Activated CD8-positive, alpha-beta T cell treated with anti-CD3 and anti-CD28 coated beads, Interleukin-2, amount 10 ng/mL, durations not matched to agents 7 days and 5 days (primary cell): ENCODE measurements at regions not wholly inside any gene's neighbourhood (a gene's known extent, or its start where the extent isn't known, plus 50 kb on each side); places are given as distances from the start of the nearest gene placed in this dataset.

Source experiments
- ATAC-seq: fragments of 150-1000 bp; cut with Tn5 transposase; one replicate; pipeline ENCODE4 v1.10.0; 2021; ENCODE audit warnings: moderate library complexity
- CTCF ChIA-PET: fragments of 350-600 bp; sonication (Branson Sonifier 250); formaldehyde crosslinking; loops from one replicate; lab custom pipeline; 2021; ENCODE audit warnings: antibody characterized with exemption; lab: Charles Lee
- POLR2A ChIA-PET: fragments of 350-600 bp; sonication (Branson Sonifier 250); formaldehyde crosslinking; loops from one replicate; lab custom pipeline; 2021; ENCODE audit warnings: antibody characterized with exemption; lab: Charles Lee
- DNase-seq: peaks from one replicate; pipeline ENCODE4 v3.0.0-alpha.2; 2020
- H3K27ac Mint-ChIP-seq: one replicate; pipeline ENCODE4 v1.8.0; 2021; ENCODE audit warnings: mild to moderate bottlenecking, mixed read lengths
- H3K27me3 Mint-ChIP-seq: one replicate; pipeline ENCODE4 v1.8.0; 2021; ENCODE audit warnings: low read depth, mixed read lengths
- H3K36me3 Mint-ChIP-seq: one replicate; pipeline ENCODE4 v1.8.0; 2021; ENCODE audit warnings: low read depth, mixed read lengths
- H3K4me1 Mint-ChIP-seq: one replicate; pipeline ENCODE4 v1.8.0; 2021; ENCODE audit warnings: low read depth, mixed read lengths
- H3K4me3 Mint-ChIP-seq: one replicate; pipeline ENCODE4 v1.8.0; 2021; ENCODE audit warnings: mild to moderate bottlenecking, mixed read lengths
- H3K9me3 Mint-ChIP-seq: one replicate; pipeline ENCODE4 v1.8.0; 2022; ENCODE audit warnings: mixed read lengths; ENCODE audit not compliant: insufficient read depth

DNA sequence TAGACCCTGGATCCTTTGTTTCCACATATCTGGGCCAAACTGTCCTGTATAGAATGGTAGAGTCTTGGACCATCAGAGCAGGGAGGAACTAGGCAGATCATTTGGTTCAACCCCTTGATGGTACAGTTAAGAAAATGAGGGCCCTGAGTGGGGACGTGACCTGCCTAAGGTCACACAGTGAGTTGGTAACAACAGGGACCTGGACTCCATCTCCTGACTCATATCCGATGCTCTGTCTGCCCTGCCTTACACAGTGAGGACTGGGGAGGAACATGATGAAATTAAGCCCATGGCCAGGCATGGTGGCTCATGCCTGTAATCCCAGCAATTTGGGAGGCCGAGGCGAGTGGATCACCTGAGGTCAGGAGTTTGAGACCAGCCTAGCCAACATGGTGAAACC, 440.2 kb downstream of the PTPRU start:
- no peaks in the 10 kb centered on the region for H3K4me1 Mint-ChIP-seq
- DNase-seq (no peak), ATAC-seq (no peak)
- ChIA-PET POLR2A (no interaction called here), CTCF (no interaction called here)
- H3K4me3 Mint-ChIP-seq: no peak overlapping the region
- no peaks in the 10 kb centered on the region for H3K36me3 Mint-ChIP-seq
- no peaks in the 10 kb centered on the region for H3K9me3 Mint-ChIP-seq
- H3K27me3 Mint-ChIP-seq: no peaks in the 10 kb centered on the region
- no peak overlapping the region for H3K27ac Mint-ChIP-seq

DNA sequence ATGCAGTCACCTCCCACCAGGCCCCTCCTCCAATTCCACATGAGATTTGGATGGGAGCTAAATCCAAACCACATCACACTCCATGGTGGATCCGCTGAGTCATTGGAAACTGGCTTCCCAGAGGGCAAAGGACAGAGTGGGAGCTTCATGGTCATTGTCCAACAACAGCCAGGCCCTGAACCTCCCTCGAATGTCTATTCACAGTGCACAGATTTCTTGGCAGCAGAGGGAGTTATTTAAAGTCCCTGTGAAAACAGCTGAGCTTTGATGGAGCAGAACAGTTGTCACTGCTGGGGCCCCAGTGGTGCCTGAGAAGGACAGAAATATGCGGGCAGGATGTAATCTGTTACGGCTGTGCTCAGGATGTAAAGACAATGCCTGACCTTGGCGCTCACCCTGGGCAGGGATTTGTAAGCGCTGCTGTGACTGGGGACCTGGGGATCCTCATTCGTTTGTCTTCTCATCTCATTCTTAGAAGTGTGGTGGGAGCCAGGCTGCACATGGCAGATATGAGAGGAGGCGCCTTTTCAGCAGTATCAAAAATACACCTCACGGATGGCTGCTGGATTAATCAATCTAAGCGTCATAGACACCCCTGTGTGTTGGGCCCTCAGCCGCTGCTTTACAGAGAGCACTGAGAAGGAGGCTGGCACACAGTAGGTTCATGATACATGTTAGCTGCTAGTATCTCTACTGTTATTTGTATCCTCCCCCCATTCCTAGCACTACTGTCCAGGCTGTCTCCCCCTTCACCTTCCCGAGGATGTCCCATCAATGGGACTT, 439.4 kb downstream of the PTPRU start:
- no peak overlapping the region for H3K27ac Mint-ChIP-seq
- no peak for DNase-seq

DNA sequence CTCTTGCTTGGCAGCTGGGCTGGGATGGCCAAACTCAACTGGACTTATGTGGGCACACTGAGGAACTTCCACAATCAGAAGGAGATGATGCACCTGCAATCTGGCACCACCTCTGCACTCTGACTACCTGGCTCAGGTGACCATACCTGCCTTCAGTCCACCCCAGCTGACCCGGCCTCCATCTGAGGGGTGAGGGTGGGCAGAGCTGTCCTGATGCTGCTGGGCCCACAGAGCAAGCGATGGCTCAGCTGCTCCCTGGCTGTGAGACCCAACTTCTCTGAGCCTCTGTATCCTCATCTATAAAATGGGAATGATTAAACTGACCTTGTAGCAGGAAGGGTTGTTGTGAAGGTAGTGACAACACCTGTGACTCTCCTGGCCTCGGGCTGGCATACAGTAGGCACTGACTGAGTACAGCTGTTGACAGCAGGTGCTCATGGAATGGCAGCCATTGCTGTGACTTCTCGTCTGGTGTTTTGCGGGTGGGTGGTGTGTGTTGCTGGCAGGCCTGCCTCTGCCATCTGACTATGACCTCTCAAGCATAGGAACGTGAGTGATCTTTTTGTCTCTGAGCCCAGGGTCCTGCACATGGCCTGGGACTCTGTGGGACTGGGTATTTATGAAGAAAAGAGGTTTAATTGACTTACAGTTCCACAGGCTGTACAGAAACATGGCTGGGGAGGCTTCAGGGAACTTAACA, 438.5 kb downstream of the PTPRU start:
- ATAC-seq (no peak), DNase-seq (no peak)
- Mint-ChIP-seq H3K9me3 (no peaks in the 10 kb centered on the region), H3K27me3 (no peaks in the 10 kb centered on the region), H3K4me3 (no peak overlapping the region), H3K27ac (no peak overlapping the region), H3K36me3 (no peaks in the 10 kb centered on the region), H3K4me1 (no peaks in the 10 kb centered on the region)
- CTCF ChIA-PET: no interaction called here
- POLR2A ChIA-PET: no interaction called here

More for the DNA sequence above, 439.4 kb downstream of the PTPRU start:
- no peak for ATAC-seq
- no peaks in the 10 kb centered on the region for H3K36me3 Mint-ChIP-seq
- no peaks in the 10 kb centered on the region for H3K27me3 Mint-ChIP-seq
- ChIA-PET POLR2A (no interaction called here), CTCF (no interaction called here)
- no peak overlapping the region for H3K4me3 Mint-ChIP-seq
- H3K4me1 Mint-ChIP-seq: no peaks in the 10 kb centered on the region
- H3K9me3 Mint-ChIP-seq: no peaks in the 10 kb centered on the region

DNA sequence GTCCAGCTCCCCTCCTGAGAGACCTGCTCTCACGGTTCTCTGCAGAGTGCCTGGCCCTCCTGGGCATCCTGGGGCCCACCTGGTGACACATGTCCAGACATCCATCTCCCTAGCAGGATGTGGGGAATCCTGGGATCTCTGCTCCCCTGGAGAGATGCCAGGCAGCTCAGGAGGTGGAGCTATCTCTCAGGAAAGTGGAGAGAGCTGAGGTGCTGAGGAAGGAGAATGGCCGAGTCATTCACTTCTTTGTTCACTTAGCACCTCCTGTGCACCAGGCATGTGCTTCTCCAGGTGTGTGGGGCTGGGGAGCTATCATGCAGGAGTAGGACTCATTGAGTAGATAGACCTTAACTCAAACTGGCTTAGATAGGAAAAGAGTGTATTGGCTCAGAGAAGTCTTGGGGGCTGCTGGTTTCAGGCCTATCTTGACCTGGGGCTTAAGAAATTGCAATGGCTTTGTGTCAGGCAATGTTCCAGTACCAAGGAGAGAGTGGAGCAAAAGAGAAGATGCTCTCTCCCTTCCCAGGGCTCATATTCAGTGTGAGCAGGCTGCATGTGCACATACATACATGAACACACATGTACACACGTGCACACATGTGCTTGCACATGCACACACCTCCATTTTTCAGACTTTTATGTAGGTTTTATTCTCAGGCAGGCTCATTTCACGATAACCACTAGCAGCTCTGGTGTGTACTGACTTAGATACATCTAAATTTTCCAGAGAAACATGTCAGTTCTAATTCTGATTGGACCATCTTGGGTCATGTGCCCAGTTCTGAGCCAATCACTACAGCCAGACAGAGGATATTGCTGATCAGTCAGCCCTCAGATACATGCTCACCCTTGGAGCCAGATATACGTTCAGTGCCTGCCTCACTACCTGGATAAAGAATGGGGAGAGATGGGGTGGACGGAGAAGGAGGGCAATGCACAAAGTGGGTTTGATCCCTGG, 437.6 kb downstream of the PTPRU start:
- no peaks in the 10 kb centered on the region for H3K4me1 Mint-ChIP-seq
- CTCF ChIA-PET: no interaction called here
- H3K27ac Mint-ChIP-seq: no peak overlapping the region
- no peaks in the 10 kb centered on the region for H3K27me3 Mint-ChIP-seq
- H3K36me3 Mint-ChIP-seq: no peaks in the 10 kb centered on the region
- POLR2A ChIA-PET: no interaction called here
- no peak for DNase-seq
- ATAC-seq: no peak
- H3K9me3 Mint-ChIP-seq: no peaks in the 10 kb centered on the region
- H3K4me3 Mint-ChIP-seq: no peak overlapping the region

DNA sequence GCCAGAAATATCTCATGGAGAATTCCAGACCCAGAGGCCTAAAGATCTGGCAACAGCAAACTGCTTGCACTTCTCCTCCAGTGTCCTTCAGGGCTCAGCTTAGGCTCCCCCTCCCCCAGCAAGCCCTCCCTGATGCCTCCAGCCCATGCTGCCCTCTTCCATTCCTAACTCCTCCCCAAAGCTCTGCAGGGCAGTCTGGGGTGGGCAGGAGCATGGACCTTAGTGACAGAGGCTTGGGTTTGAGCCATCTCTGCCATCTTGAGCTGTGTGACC, 436.8 kb downstream of the PTPRU start:
- ATAC-seq (no peak), DNase-seq (no peak)
- no peaks in the 10 kb centered on the region for H3K36me3 Mint-ChIP-seq
- ChIA-PET CTCF (no interaction called here), POLR2A (no interaction called here)
- no peaks in the 10 kb centered on the region for H3K4me1 Mint-ChIP-seq
- H3K9me3 Mint-ChIP-seq: no peaks in the 10 kb centered on the region
- no peaks in the 10 kb centered on the region for H3K27me3 Mint-ChIP-seq
- no peak overlapping the region for H3K4me3 Mint-ChIP-seq
- no peak overlapping the region for H3K27ac Mint-ChIP-seq

DNA sequence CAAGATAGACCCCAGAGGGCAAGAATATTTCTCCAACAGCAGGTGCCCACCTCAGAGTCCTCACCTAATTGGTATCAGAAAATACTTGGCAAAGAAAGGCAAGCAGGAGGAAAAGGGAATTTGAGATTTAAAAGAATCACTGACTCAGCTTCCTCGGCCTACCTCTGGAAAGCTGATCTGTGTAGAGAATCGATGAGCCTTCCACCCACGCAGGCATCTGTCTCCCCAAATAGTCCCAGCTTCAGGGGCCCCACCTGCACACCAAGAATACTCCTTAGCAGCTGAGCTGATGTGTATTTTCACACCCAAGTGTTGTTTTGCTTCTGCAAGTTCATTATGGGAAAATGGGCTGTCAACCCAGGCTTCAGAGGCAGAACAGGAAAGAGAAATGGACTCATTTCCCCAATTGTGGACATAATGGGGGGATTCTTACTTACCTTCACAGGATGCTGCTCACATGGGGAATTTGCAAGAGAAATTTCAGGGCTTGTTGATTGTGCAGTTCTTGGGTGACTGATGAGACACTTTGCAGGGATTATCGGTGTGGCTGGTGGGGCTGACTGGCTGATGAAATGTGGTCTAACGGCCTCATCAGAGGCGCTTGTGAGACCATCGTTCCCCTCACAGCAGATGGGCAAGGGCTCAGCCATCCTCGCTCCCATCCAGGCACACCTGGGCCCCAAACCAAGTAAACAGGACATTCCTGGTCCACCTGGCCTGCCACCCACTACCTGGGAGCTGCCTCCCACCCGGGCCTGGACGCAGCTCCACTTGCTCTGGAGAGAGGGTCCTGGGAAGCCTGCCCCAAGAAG, 436.3 kb downstream of the PTPRU start:
- Mint-ChIP-seq H3K36me3 (no peaks in the 10 kb centered on the region), H3K27me3 (no peaks in the 10 kb centered on the region), H3K27ac (no peak overlapping the region), H3K9me3 (no peaks in the 10 kb centered on the region), H3K4me3 (no peak overlapping the region), H3K4me1 (no peaks in the 10 kb centered on the region)
- no peak for ATAC-seq
- CTCF ChIA-PET: no interaction called here
- DNase-seq: no peak
- POLR2A ChIA-PET: no interaction called here

DNA sequence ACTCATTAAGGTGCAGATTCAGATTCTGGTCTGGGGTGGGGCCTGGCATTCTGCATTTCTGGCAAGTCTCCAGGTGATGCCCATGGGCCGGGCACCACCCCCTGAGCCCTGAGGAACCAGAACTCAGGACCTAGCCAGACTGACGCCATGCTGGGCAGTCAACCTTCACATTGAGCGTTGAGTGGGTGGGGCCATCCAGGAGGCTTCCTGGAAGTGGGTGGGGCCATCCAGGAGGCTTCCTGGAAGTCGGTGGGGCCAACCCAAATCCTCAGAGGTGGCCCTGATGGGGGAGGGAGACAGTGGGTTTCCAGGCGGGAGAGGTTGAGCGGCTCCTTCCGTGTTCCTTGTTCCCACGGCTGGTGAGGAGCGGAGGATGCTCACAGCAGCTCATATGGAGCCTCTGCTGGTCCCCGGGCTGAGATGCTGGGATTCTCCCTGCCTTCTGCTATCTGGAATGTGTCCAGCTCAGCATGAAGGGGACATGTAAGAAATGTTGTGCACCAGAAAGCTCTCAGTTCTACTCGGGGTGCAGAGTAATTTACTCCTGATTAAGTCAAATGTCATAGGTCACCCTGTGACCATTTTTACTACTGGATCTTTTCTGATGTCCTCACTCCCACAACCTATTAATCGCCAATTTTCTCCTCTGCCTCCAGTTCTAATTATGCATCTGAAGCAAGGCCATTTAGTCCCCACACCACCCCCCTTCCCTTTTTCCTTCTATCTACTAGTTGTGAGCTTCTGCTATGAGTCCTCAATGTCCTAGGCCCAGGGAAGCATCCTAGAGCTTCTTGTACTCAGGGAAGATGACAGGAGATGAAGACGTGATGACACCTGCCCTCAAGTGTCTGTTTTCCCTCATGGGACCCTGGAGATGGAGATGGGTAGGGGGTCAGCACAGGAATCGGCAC, 435.4 kb downstream of the PTPRU start:
- H3K4me1 Mint-ChIP-seq: no peaks in the 10 kb centered on the region
- H3K27me3 Mint-ChIP-seq: peaks cover 3% of the 10 kb centered on the region
- ChIA-PET CTCF (no interaction called here), POLR2A (no interaction called here)
- DNase-seq (no peak), ATAC-seq (no peak)
- no peaks in the 10 kb centered on the region for H3K36me3 Mint-ChIP-seq
- no peak overlapping the region for H3K27ac Mint-ChIP-seq
- no peak overlapping the region for H3K4me3 Mint-ChIP-seq
- H3K9me3 Mint-ChIP-seq: no peaks in the 10 kb centered on the region

DNA sequence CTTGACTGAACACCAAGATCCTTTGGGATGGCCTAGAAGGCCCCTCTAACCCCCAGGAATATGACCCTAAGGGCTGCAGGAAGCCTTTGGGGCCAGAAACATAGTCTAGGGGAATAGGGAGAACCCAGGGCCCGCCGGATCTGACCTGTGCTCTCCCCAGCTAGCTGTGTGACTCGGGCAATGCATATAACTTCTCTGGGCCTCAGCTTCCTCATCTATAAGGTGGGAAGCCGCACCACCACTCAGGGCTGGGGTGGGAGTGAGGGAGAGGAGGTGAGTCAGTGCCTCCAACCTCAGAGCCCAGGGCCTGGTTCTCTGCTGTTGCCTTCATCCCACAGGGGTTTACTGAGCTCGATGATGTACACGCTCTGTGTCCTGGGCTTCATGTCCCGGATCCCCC, 434.4 kb downstream of the PTPRU start:
- DNase-seq (no peak), ATAC-seq (no peak)
- H3K36me3 Mint-ChIP-seq: no peaks in the 10 kb centered on the region
- no peak overlapping the region for H3K27ac Mint-ChIP-seq
- POLR2A ChIA-PET: interaction anchor here (0.6 kb wide), 1 partner anchor 138 kb away, joined by 3 read pairs; no protein-coding TSS in a partner anchor
- CTCF ChIA-PET: no interaction called here
- H3K4me3 Mint-ChIP-seq: no peak overlapping the region
- H3K9me3 Mint-ChIP-seq: no peaks in the 10 kb centered on the region
- peaks cover 4% of the 10 kb centered on the region for H3K27me3 Mint-ChIP-seq
- H3K4me1 Mint-ChIP-seq: no peaks in the 10 kb centered on the region

DNA sequence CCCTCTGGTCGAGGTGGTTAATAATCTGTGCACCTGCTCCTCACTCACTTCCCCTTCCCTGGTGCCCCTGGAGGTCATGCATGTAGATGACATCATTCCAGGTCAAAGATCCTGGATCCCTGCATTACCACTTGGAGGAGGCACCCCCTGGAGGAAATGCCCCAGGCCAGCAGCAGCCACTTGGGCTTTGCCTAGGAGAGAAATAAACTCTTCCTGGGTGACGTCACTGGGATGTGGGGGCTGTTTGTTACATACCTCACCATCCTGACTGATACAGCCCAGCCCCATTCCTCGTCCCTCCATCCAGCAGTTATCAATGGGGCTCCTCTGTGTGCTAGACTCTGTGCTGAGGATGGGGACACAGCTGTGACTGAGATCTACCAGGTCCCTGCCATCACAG, 433.6 kb downstream of the PTPRU start:
- Mint-ChIP-seq H3K4me3 (no peak overlapping the region), H3K27me3 (peaks cover 11% of the 10 kb centered on the region), H3K27ac (no peak overlapping the region), H3K9me3 (no peaks in the 10 kb centered on the region), H3K36me3 (no peaks in the 10 kb centered on the region), H3K4me1 (no peaks in the 10 kb centered on the region)
- ChIA-PET POLR2A (no interaction called here), CTCF (no interaction called here)
- ATAC-seq: no peak
- DNase-seq: no peak

DNA sequence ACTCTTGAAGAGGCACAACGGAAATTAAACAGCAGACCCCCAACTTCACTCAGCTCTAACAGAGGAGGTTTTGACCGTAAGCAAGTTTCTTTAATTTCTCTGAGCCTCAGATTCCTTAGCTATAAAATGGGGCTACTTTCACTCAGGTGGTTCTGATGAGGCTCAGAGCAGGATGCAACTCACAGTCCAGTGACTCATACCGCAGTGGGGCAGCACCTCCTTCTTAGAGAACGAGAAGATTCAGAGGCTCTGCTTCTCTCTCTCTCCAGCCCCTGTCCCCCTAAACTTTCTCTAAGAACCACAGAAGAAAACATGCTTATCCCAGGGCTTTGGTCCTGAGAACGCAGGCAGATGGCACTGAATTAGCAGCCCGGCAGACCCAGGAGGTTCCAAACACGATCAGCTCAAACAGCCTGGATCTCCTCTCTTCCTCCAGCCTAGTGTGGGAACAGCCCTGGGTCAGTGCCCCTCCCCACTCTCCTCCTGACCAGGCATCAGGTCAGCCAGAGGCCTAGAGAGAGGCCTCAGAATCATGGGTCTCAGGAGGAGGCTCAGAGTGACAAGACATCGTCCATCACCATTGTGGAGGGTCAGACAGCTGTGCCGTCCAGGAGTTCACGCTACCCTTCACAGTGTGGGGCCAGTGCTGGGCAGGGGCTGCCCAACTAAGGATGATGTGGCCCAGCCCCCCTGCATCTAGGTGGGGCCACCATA, 433.0 kb downstream of the PTPRU start:
- CTCF ChIA-PET: no interaction called here
- no peak for DNase-seq
- no peak overlapping the region for H3K4me3 Mint-ChIP-seq

More for the DNA sequence above, 433.0 kb downstream of the PTPRU start:
- Mint-ChIP-seq H3K4me1 (no peaks in the 10 kb centered on the region), H3K27ac (no peak overlapping the region), H3K36me3 (no peaks in the 10 kb centered on the region), H3K9me3 (no peaks in the 10 kb centered on the region), H3K27me3 (peaks cover 11% of the 10 kb centered on the region)
- POLR2A ChIA-PET: no interaction called here
- no peak for ATAC-seq
